ENCODE measurements at regions not wholly inside any gene's neighbourhood (a gene's known extent, or its start where the extent isn't known, plus 50 kb on each side); places are given as distances from the start of the nearest gene placed in this dataset.
"Not testable (repeated sequence)": the region's sequence is repeated elsewhere in the genome, so short reads cannot be mapped to it uniquely, and the experiment has no call there.

GRCh38 chr6:54541541-54541940, 233.3 kb downstream of the TINAG start:
- FAIRE-seq, result no peak
- DNase-seq (ENCODE audit: low spot score in 2 of 2), result no peak

- FAIRE-seq (no peak), DNase-seq (ENCODE audit: low spot score in 2 of 2) (no peak)
Observed at GRCh38 chr6:54559136-54559535, 250.9 kb downstream of the TINAG start.

- DNase-seq (ENCODE audit: low spot score in 2 of 2), result not testable (repeated sequence)
Observed at GRCh38 chr6:54564188-54564587, 255.9 kb downstream of the TINAG start.

GRCh38 chr6:54574671-54575070, 266.4 kb downstream of the TINAG start:
- FAIRE-seq, result no peak
- DNase-seq (ENCODE audit: low spot score in 2 of 2), result no peak

More at GRCh38 chr6:54564188-54564587, 255.9 kb downstream of the TINAG start:
- FAIRE-seq, result not testable (repeated sequence)

GRCh38 chr6:54578261-54578660, 268.3 kb upstream of the FAM83B start:
- DNase-seq (ENCODE audit: low spot score in 2 of 2) (no peak), FAIRE-seq (no peak)

GRCh38 chr6:54579011-54579410, 267.6 kb upstream of the FAM83B start:
- FAIRE-seq, result no peak
- no peak for DNase-seq (ENCODE audit: low spot score in 2 of 2)

GRCh38 chr6:54586251-54586650, 260.3 kb upstream of the FAM83B start:
- no peak for FAIRE-seq
- DNase-seq (ENCODE audit: low spot score in 2 of 2), result no peak

- FAIRE-seq, result no peak
- DNase-seq (ENCODE audit: low spot score in 2 of 2), result no peak
Observed at GRCh38 chr6:54587277-54587676, 259.3 kb upstream of the FAM83B start.

- FAIRE-seq (no peak), DNase-seq (ENCODE audit: low spot score in 2 of 2) (no peak)
Observed at GRCh38 chr6:54588176-54588575, 258.4 kb upstream of the FAM83B start.

- no peak for FAIRE-seq
- no peak for DNase-seq (ENCODE audit: low spot score in 2 of 2)
Observed at GRCh38 chr6:54595844-54596243, 250.7 kb upstream of the FAM83B start.

GRCh38 chr6:54598787-54599313, 247.7 kb upstream of the FAM83B start:
- DNase-seq (ENCODE audit: low spot score in 2 of 2), result no peak
- no peak for FAIRE-seq

GRCh38 chr6:54601600-54602300, 244.8 kb upstream of the FAM83B start:
- FAIRE-seq, result no peak
- no peak for DNase-seq (ENCODE audit: low spot score in 2 of 2)

- DNase-seq (ENCODE audit: low spot score in 2 of 2) (no peak), FAIRE-seq (no peak)
Observed at GRCh38 chr6:54602591-54602990, 244.0 kb upstream of the FAM83B start.

GRCh38 chr6:54609981-54610380, 236.6 kb upstream of the FAM83B start:
- FAIRE-seq (no peak), DNase-seq (ENCODE audit: low spot score in 2 of 2) (no peak)

GRCh38 chr6:54613596-54613995, 233.0 kb upstream of the FAM83B start:
- FAIRE-seq (no peak), DNase-seq (ENCODE audit: low spot score in 2 of 2) (no peak)

GRCh38 chr6:54614499-54615195, 231.9 kb upstream of the FAM83B start:
- FAIRE-seq (no peak), DNase-seq (ENCODE audit: low spot score in 2 of 2) (no peak)

GRCh38 chr6:54617730-54618129, 228.8 kb upstream of the FAM83B start:
- DNase-seq (ENCODE audit: low spot score in 2 of 2), result no peak
- FAIRE-seq, result no peak

- FAIRE-seq (no peak), DNase-seq (ENCODE audit: low spot score in 2 of 2) (no peak)
Observed at GRCh38 chr6:54618572-54618971, 228.0 kb upstream of the FAM83B start.

GRCh38 chr6:54619102-54619501, 227.5 kb upstream of the FAM83B start:
- DNase-seq (ENCODE audit: low spot score in 2 of 2) (no peak), FAIRE-seq (no peak)

GRCh38 chr6:54621285-54621684, 225.3 kb upstream of the FAM83B start:
- DNase-seq (ENCODE audit: low spot score in 2 of 2), result no peak
- no peak for FAIRE-seq

- no peak for FAIRE-seq
Observed at GRCh38 chr6:54624216-54624615, 222.4 kb upstream of the FAM83B start.

GRCh38 chr6:54624779-54625178, 221.8 kb upstream of the FAM83B start:
- DNase-seq (ENCODE audit: low spot score in 2 of 2), result no peak
- FAIRE-seq, result no peak

More at GRCh38 chr6:54624216-54624615, 222.4 kb upstream of the FAM83B start:
- DNase-seq (ENCODE audit: low spot score in 2 of 2), result no peak

Measured in frontal cortex (tissue), 3 donors.